Choroid plexus epithelial cell (primary cell): ENCODE measurements at regions not wholly inside any gene's neighbourhood (a gene's known extent, or its start where the extent isn't known, plus 50 kb on each side); places are given as distances from the start of the nearest gene placed in this dataset.
A peak's percentile ranks its signal among the peaks of the same experiment; 100 is the strongest.

Source experiments
- DNase-seq: peaks from one replicate; pipeline ENCODE4 v3.0.0-alpha.2; 2010; ENCODE audit warnings: low read depth
- H3K4me3 ChIP-seq: 2 replicates; pipeline ENCODE4 v1.5.1; 2011; ENCODE audit warnings: low read depth, mild to moderate bottlenecking, control low read depth, low read length, moderate library complexity
- TF ChIP-seq, protein P1 (sequence below): conservative IDR thresholded peaks from 2 replicates; pipeline ENCODE4 v1.5.1; 2011; ENCODE audit warnings: low read depth, mild to moderate bottlenecking, control low read depth, inconsistent platforms, low read length, moderate library complexity

- peak; percentile 56 for DNase-seq
- no peak overlapping the region for H3K4me3 ChIP-seq
- TF ChIP-seq, protein P1, sequence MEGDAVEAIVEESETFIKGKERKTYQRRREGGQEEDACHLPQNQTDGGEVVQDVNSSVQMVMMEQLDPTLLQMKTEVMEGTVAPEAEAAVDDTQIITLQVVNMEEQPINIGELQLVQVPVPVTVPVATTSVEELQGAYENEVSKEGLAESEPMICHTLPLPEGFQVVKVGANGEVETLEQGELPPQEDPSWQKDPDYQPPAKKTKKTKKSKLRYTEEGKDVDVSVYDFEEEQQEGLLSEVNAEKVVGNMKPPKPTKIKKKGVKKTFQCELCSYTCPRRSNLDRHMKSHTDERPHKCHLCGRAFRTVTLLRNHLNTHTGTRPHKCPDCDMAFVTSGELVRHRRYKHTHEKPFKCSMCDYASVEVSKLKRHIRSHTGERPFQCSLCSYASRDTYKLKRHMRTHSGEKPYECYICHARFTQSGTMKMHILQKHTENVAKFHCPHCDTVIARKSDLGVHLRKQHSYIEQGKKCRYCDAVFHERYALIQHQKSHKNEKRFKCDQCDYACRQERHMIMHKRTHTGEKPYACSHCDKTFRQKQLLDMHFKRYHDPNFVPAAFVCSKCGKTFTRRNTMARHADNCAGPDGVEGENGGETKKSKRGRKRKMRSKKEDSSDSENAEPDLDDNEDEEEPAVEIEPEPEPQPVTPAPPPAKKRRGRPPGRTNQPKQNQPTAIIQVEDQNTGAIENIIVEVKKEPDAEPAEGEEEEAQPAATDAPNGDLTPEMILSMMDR, result no peak
Measured at GRCh38 chr7:12861070-12861469, 173.6 kb downstream of the ARL4A start.

- TF ChIP-seq, protein P1, result no peak
- H3K4me3 ChIP-seq, result no peak overlapping the region
Measured at GRCh38 chr7:12862146-12862545, 174.7 kb downstream of the ARL4A start.

DNA sequence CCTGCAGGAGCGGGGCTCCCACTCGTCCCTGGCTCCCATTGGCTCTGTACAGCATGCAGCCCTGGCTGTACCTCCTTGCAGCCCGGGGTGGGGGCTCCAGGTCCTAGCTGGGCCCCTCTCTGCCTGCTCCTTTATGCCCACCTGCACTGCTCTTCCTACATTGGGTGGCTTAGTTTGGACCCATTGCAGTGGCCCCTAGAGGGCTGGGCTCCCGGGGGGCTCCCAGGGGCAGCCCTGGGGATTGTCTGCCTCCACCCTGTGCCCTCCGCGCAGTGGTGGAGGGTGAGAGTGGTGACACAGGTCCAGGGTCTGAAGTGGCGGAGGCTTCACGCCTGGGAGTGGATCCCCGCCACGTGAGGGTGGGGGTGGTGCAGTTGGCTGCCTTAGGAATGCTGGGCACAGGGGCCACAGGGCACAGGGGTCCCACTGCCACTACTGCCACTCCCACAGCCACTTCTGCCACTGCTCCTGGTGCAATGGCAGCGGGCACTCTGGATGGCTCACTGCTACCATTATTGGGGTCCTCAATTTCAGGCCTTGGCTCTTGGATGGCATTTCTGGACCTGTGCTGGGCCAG is 177.1 kb downstream of the ARL4A start:
- H3K4me3 ChIP-seq, result no peak overlapping the region
- TF ChIP-seq, protein P1, result no peak
- no peak for DNase-seq

More at GRCh38 chr7:12862146-12862545, 174.7 kb downstream of the ARL4A start:
- DNase-seq, result no peak

GRCh38 chr7:12865593-12865992 is 178.2 kb downstream of the ARL4A start:
- H3K4me3 ChIP-seq, result no peak overlapping the region
- DNase-seq, result no peak
- TF ChIP-seq, protein P1, result no peak

DNA sequence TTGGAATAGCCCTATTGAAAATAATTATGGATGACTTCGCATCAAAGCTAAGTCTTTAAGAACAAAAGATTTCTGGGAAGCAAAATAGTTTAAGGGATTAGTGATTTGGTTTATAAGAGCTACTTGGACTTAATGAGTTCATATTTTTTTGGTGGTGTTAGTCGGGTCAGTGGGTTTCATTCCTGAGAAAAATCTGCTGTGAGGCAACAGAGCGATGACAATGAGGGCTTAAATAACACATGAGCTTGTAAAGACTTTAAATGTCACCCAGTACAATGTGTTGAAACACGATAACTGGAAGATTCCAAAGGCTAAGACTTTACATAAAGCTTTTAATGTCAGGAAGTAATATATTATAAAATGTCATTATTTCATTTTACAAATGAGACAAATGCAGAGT is 178.8 kb downstream of the ARL4A start:
- TF ChIP-seq, protein P1, result no peak
- H3K4me3 ChIP-seq, result no peak overlapping the region
- DNase-seq, result peak; percentile 9

DNA sequence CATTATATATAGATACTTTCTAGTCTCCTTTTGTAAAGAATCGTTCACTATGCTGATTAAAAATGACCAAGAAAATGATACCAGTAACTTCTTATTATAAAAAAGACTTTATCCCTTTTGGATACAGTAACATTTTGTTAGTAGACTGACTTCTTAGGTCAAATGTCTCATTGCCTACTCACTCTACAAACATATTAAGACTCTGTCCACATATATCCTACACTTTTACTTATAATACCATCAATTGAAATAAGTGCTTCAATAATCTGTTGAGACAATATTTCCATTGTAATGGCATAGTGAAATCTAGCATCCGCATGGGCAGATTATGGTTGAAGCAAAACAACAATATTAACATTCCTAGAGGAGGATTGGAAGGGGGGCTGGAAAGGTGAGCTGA is 180.6 kb downstream of the ARL4A start:
- TF ChIP-seq, protein P1, result no peak
- no peak overlapping the region for H3K4me3 ChIP-seq
- no peak for DNase-seq

- no peak overlapping the region for H3K4me3 ChIP-seq
- TF ChIP-seq, protein P1, result no peak
- no peak for DNase-seq
Measured at GRCh38 chr7:12870219-12870618, 182.8 kb downstream of the ARL4A start.
